ENCODE measurements at regions not wholly inside any gene's neighbourhood (a gene's known extent, or its start where the extent isn't known, plus 50 kb on each side); places are given as distances from the start of the nearest gene placed in this dataset.

GRCh38 chr1:203986887-203987461, 85.9 kb upstream of the SOX13 start:
- no peak for TF ChIP-seq POLR2AphosphoS5 (IDR thresholded peaks at IDR 0.05)
- TF ChIP-seq POLR2A (IDR thresholded peaks at IDR 0.05), result no peak
- TF ChIP-seq CTCF (IDR thresholded peaks at IDR 0.05 in 8 of 11, conservative IDR thresholded peaks at IDR 0.05 in 3 of 11), result no peak
- intact Hi-C loops (cut with DNase I; ENCODE audit: low total_unique reads), result no loop called here
- H3K27me3 ChIP-seq (replicated peaks in 1 of 7), result no peaks in the 10 kb centered on the region
- no peak overlapping the region for H3K4me3 ChIP-seq
- H3K4me1 ChIP-seq, result no peaks in the 10 kb centered on the region
- H3K36me3 ChIP-seq, result no peaks in the 10 kb centered on the region
- H3K9me3 ChIP-seq, result no peaks in the 10 kb centered on the region
- peak overlapping the region in 2 of 8 donors; percentile 30 to 38 for H3K27ac ChIP-seq
- no peak for DNase-seq
- 72 to 86% (median 83%) methylated on average over 5 of the region's 5 CpGs for WGBS, 5 donors

- Histone ChIP-seq H3K36me3 (no peaks in the 10 kb centered on the region), H3K27ac (no peak overlapping the region), H3K4me3 (no peak overlapping the region), H3K9me3 (no peaks in the 10 kb centered on the region), H3K4me1 (no peaks in the 10 kb centered on the region), H3K27me3 (replicated peaks in 1 of 7) (no peaks in the 10 kb centered on the region)
- TF ChIP-seq POLR2A (IDR thresholded peaks at IDR 0.05) (no peak), CTCF (IDR thresholded peaks at IDR 0.05 in 8 of 11, conservative IDR thresholded peaks at IDR 0.05 in 3 of 11) (no peak), POLR2AphosphoS5 (IDR thresholded peaks at IDR 0.05) (no peak)
- 72 to 79% (median 76%) methylated on average over 8 of the region's 8 CpGs for WGBS, 5 donors
- intact Hi-C loops (cut with DNase I; ENCODE audit: low total_unique reads), result no loop called here
- DNase-seq, result no peak
Measured at GRCh38 chr1:203990118-203990517, 82.8 kb upstream of the SOX13 start.

- no peak overlapping the region for H3K27ac ChIP-seq
- intact Hi-C loops (cut with DNase I; ENCODE audit: low total_unique reads), result no loop called here
- WGBS, 5 donors, result 76 to 94% (median 87%) methylated on average over 2 of the region's 2 CpGs
- TF ChIP-seq CTCF (IDR thresholded peaks at IDR 0.05 in 8 of 11, conservative IDR thresholded peaks at IDR 0.05 in 3 of 11) (no peak), POLR2A (IDR thresholded peaks at IDR 0.05) (no peak), POLR2AphosphoS5 (IDR thresholded peaks at IDR 0.05) (no peak)
- H3K4me3 ChIP-seq, result no peak overlapping the region
- peaks cover 0 to 17% (median 0%) of the 10 kb centered on the region in 7 donors for H3K27me3 ChIP-seq (replicated peaks in 1 of 7)
- no peaks in the 10 kb centered on the region for H3K9me3 ChIP-seq
- no peak for DNase-seq
- H3K4me1 ChIP-seq, result no peaks in the 10 kb centered on the region
- H3K36me3 ChIP-seq, result no peaks in the 10 kb centered on the region
Measured at GRCh38 chr1:203992440-203992839, 80.5 kb upstream of the SOX13 start.

- DNase-seq, result no peak
- peaks cover 0 to 17% (median 0%) of the 10 kb centered on the region in 7 donors for H3K27me3 ChIP-seq (replicated peaks in 1 of 7)
- H3K27ac ChIP-seq, result no peak overlapping the region
- H3K4me1 ChIP-seq, result no peaks in the 10 kb centered on the region
- H3K36me3 ChIP-seq, result no peaks in the 10 kb centered on the region
- no peak overlapping the region for H3K4me3 ChIP-seq
- 86 to 95% (median 90%) methylated on average over 5 of the region's 5 CpGs for WGBS, 5 donors
- TF ChIP-seq POLR2AphosphoS5 (IDR thresholded peaks at IDR 0.05) (no peak), POLR2A (IDR thresholded peaks at IDR 0.05) (no peak), CTCF (IDR thresholded peaks at IDR 0.05 in 8 of 11, conservative IDR thresholded peaks at IDR 0.05 in 3 of 11) (no peak)
- intact Hi-C loops (cut with DNase I; ENCODE audit: low total_unique reads), result no loop called here
- H3K9me3 ChIP-seq, result no peaks in the 10 kb centered on the region
Measured at GRCh38 chr1:203993256-203993655, 79.7 kb upstream of the SOX13 start.
